A549 (cell line): ENCODE measurements at regions not wholly inside any gene's neighbourhood (a gene's known extent, or its start where the extent isn't known, plus 50 kb on each side); places are given as distances from the start of the nearest gene placed in this dataset.
"Not testable (repeated sequence)": the region's sequence is repeated elsewhere in the genome, so short reads cannot be mapped to it uniquely, and the experiment has no call there.

Experiments used
- ATAC-seq, 2 experiments: fragments of 200-7000 bp in 1 of 2; fragments of >200 bp in 1 of 2; cut with Nextera tagmentation in 1 of 2; cut with Tn5 transposase in 1 of 2; 3 replicates each; pipeline versions ENCODE4 v1.8.0 to v1.9.1; 2018 to 2020; ENCODE audit warnings: mild to moderate bottlenecking in 1 of 2, moderate library complexity in 1 of 2
- CTCF ChIA-PET: fragments of 300-600 bp; sonication (Branson Sonifier 250); formaldehyde crosslinking; extraction: SDS; loops from one replicate; lab custom pipeline; 2021; ENCODE audit warnings: antibody characterized with exemption, inconsistent platforms; lab: Yijun Ruan, JAX
- POLR2A ChIA-PET: fragments of 350-600 bp; formaldehyde crosslinking; extraction: SDS; loops from one replicate; lab custom pipeline; 2021; ENCODE audit warnings: antibody characterized with exemption, inconsistent platforms; lab: Yijun Ruan, JAX
- DNase-seq, 2 experiments: peaks; one replicate each; pipeline versions ENCODE4 v3.0.0 to v3.0.0-alpha.2; 2011 to 2016; ENCODE audit warnings: low read depth in 1 of 2, low spot score in 1 of 2
- FAIRE-seq: peaks from 2 replicates; lab custom pipeline; 2011; peaks lifted over from hg19 to GRCh38; lab: Jason Lieb, UNC
- H3K27ac ChIP-seq, 2 experiments: fragments of >200 bp; sonication (Bioruptor Twin); formaldehyde crosslinking; 3 replicates each; pipeline ENCODE4 v1.5.1; 2016 to 2017
- H3K4me1 ChIP-seq: fragments of >200 bp; sonication (Bioruptor Twin); formaldehyde crosslinking; 3 replicates; pipeline ENCODE4 v1.6.1; 2016
- H3K4me2 ChIP-seq: fragments of >200 bp; sonication (Bioruptor Twin); formaldehyde crosslinking; 3 replicates; pipeline ENCODE4 v1.6.1; 2016
- H3K4me3 ChIP-seq: fragments of >200 bp; sonication (Bioruptor Twin); formaldehyde crosslinking; 3 replicates; pipeline ENCODE4 v1.5.1; 2016
- H3K9me3 ChIP-seq: fragments of >200 bp; sonication (Bioruptor Twin); formaldehyde crosslinking; 3 replicates; pipeline ENCODE4 v1.6.1; 2016
- BCL3 ChIP-seq: fragments of >200 bp; sonication (Bioruptor Twin); formaldehyde crosslinking; IDR thresholded peaks from 3 replicates; pipeline ENCODE4 v1.6.1; 2016
- CEBPB ChIP-seq, 2 experiments: fragments of >200 bp in 1 of 2; sonication (Bioruptor Twin) in 1 of 2; formaldehyde crosslinking in 1 of 2; IDR thresholded peaks; 2 replicates each; pipeline ENCODE4 v1.6.1; 2012 to 2016
- CHD4 ChIP-seq: fragments of 200-600 bp; sonication (generic); IDR thresholded peaks from 2 replicates; pipeline ENCODE4 v1.6.1; 2016; ENCODE audit warnings: antibody characterized with exemption, mild to moderate bottlenecking, borderline replicate concordance
- EHMT2 ChIP-seq: fragments of 200-600 bp; sonication (generic); IDR thresholded peaks from 2 replicates; pipeline ENCODE4 v1.6.1; 2016; ENCODE audit warnings: antibody characterized with exemption, low read depth, mild to moderate bottlenecking, moderate library complexity
- ELK1 ChIP-seq: fragments of 150-350 bp; IDR thresholded peaks from 2 replicates; pipeline ENCODE4 v1.6.1; 2014; ENCODE audit warnings: low read depth, mild to moderate bottlenecking, low read length
- FOSL2 ChIP-seq, 2 experiments: fragments of 450-650 bp in 1 of 2; fragments of >200 bp in 1 of 2; sonication (Bioruptor Twin) in 1 of 2; formaldehyde crosslinking; IDR thresholded peaks; 2 replicates each; pipeline versions ENCODE4 v1.5.0 to v1.6.1; 2016 to 2020; ENCODE audit warnings: mild to moderate bottlenecking in 1 of 2, moderate library complexity in 1 of 2
- GATA3 ChIP-seq: IDR thresholded peaks from 2 replicates; pipeline ENCODE4 v1.6.1; 2012; ENCODE audit warnings: borderline replicate concordance
- HEYL ChIP-seq: fragments of 250-450 bp; sonication (Bioruptor Pico); IDR thresholded peaks from 2 replicates; pipeline ENCODE4 v1.8.0; 2021; ENCODE audit warnings: mild to moderate bottlenecking, moderate library complexity
- MAFK ChIP-seq: fragments of 450-650 bp; IDR thresholded peaks from 2 replicates; pipeline ENCODE4 v1.6.1; 2014; ENCODE audit not compliant: partially characterized antibody
- NFE2L2 ChIP-seq: fragments of 150-350 bp; conservative IDR thresholded peaks from 2 replicates; pipeline ENCODE4 v1.6.1; 2014; ENCODE audit warnings: low read length
- PBX3 ChIP-seq: IDR thresholded peaks from 2 replicates; pipeline ENCODE4 v1.6.1; 2012
- POLR2AphosphoS2 ChIP-seq: conservative IDR thresholded peaks from 2 replicates; pipeline ENCODE4 v1.6.1; 2012; ENCODE audit warnings: low read length, improper control_type of control experiment, inconsistent platforms
- RARB ChIP-seq: fragments of 250-450 bp; sonication (Bioruptor Pico); IDR thresholded peaks from 2 replicates; pipeline ENCODE4 v1.8.0; 2021; ENCODE audit warnings: mild to moderate bottlenecking, moderate library complexity
- RCOR1 ChIP-seq: fragments of 150-350 bp; IDR thresholded peaks from 2 replicates; pipeline ENCODE4 v1.6.1; 2014; ENCODE audit warnings: antibody characterized with exemption, low read length, low read depth
- SMC3 ChIP-seq: fragments of >200 bp; sonication (Bioruptor Twin); formaldehyde crosslinking; IDR thresholded peaks from 3 replicates; pipeline ENCODE4 v1.6.1; 2018; ENCODE audit warnings: inconsistent platforms
- SREBF2 ChIP-seq: fragments of 450-650 bp; IDR thresholded peaks from 2 replicates; pipeline ENCODE4 v1.6.1; 2014; ENCODE audit warnings: mild to moderate bottlenecking, moderate library complexity
- USF2 ChIP-seq: fragments of 450-650 bp; IDR thresholded peaks from 2 replicates; pipeline ENCODE4 v1.6.1; 2014; ENCODE audit warnings: antibody characterized with exemption
- WGBS: methylation state at CpG from one replicate; pipeline ENCODE4 v1.1.6; 2017; ENCODE audit errors: missing lambda C conversion rate; 5-methylcytosine and 5-hydroxymethylcytosine counted together
- TF ChIP-seq, protein P1 (sequence below): fragments of 250-450 bp; sonication (Bioruptor Pico); IDR thresholded peaks from 2 replicates; pipeline ENCODE4 v1.5.0; 2021; ENCODE audit warnings: mild to moderate bottlenecking, moderate library complexity, borderline replicate concordance
- TF ChIP-seq, protein P2 (sequence below): fragments of 250-450 bp; sonication (Bioruptor Pico); IDR thresholded peaks from 2 replicates; pipeline ENCODE4 v1.5.0; 2020; ENCODE audit warnings: low read depth, mild to moderate bottlenecking, moderate library complexity

GRCh38 chr1:214143006-214143992 is 137.7 kb upstream of the SMYD2 start:
- Histone ChIP-seq H3K9me3 (no peaks in the 10 kb centered on the region), H3K4me2 (no peak overlapping the region), H3K4me1 (no peaks in the 10 kb centered on the region), H3K4me3 (no peak overlapping the region), H3K27ac (no peak overlapping the region)
- no peak for ATAC-seq
- no peak for DNase-seq
- WGBS: 71% methylated on average over 17 of the region's 17 CpGs
- ChIA-PET CTCF (interaction anchor here (0.8 kb wide), 1 partner anchor 20 kb away, joined by 3 read pairs; no protein-coding TSS in a partner anchor), POLR2A (no interaction called here)
- TF ChIP-seq, protein P1, sequence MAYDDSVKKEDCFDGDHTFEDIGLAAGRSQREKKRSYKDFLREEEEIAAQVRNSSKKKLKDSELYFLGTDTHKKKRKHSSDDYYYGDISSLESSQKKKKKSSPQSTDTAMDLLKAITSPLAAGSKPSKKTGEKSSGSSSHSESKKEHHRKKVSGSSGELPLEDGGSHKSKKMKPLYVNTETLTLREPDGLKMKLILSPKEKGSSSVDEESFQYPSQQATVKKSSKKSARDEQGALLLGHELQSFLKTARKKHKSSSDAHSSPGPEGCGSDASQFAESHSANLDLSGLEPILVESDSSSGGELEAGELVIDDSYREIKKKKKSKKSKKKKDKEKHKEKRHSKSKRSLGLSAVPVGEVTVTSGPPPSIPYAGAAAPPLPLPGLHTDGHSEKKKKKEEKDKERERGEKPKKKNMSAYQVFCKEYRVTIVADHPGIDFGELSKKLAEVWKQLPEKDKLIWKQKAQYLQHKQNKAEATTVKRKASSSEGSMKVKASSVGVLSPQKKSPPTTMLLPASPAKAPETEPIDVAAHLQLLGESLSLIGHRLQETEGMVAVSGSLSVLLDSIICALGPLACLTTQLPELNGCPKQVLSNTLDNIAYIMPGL: no peak
- TF ChIP-seq NFE2L2 (no peak), FOSL2 (IDR thresholded peaks at IDR 0.05) (no peak), FOSL2 (CRISPR knock-in tag; IDR thresholded peaks at IDR 0.05) (no peak), BCL3 (no peak), HEYL (CRISPR knock-in tag) (no peak), ELK1 (no peak), SREBF2 (no peak), RCOR1 (no peak), USF2 (no peak), CHD4 (no peak), MAFK (no peak), CEBPB (IDR thresholded peaks at IDR 0.05) (no peak), GATA3 (no peak), SMC3 (no peak), POLR2AphosphoS2 (no peak), PBX3 (no peak), RARB (no peak), EHMT2 (no peak)
- TF ChIP-seq, protein P2, sequence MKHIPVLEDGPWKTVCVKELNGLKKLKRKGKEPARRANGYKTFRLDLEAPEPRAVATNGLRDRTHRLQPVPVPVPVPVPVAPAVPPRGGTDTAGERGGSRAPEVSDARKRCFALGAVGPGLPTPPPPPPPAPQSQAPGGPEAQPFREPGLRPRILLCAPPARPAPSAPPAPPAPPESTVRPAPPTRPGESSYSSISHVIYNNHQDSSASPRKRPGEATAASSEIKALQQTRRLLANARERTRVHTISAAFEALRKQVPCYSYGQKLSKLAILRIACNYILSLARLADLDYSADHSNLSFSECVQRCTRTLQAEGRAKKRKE (CRISPR knock-in tag): no peak
- no peak for FAIRE-seq

- H3K4me2 ChIP-seq, H3K9me3 ChIP-seq, CTCF ChIA-PET, H3K27ac ChIP-seq, ATAC-seq, H3K4me1 ChIP-seq, FAIRE-seq, DNase-seq, H3K4me3 ChIP-seq, POLR2A ChIA-PET: not testable (repeated sequence)
- WGBS: 53% methylated on average over 2 of the region's 2 CpGs
These were observed 136.4 kb upstream of the SMYD2 start for GRCh38 chr1:214144521-214144920.
